Heart right ventricle (tissue), 16 donors: ENCODE measurements at regions not wholly inside any gene's neighbourhood (a gene's known extent, or its start where the extent isn't known, plus 50 kb on each side); places are given as distances from the start of the nearest gene placed in this dataset.

Experiments used
- ATAC-seq, 8 donors: fragments of 200-7000 bp; cut with Tn5 transposase; one replicate each; pipeline ENCODE4 v1.9.1; 2020; ENCODE audit warnings: mild to moderate bottlenecking in 8 of 8, moderate library complexity in 8 of 8, moderate number of reproducible peaks in 1 of 8
- DNase-seq, 2 donors: peaks; one replicate each; pipeline ENCODE4 v3.0.0-alpha.2; 2020
- H3K27ac ChIP-seq, 10 donors: fragments of 200-600 bp; sonication (generic) in 2 of 10; one replicate each; pipeline versions ENCODE4 v1.5.0 to v1.8.0; 2020 to 2022; ENCODE audit warnings: mild to moderate bottlenecking in 3 of 10
- H3K27me3 ChIP-seq, 7 donors: fragments of 200-600 bp; one replicate each; pipeline ENCODE4 v1.8.0; 2021 to 2022; ENCODE audit warnings: mild to moderate bottlenecking in 2 of 7
- H3K36me3 ChIP-seq, 9 donors: fragments of 200-600 bp; sonication (generic) in 1 of 9; one replicate each; pipeline versions ENCODE4 v1.5.0 to v1.8.0; 2020 to 2022; ENCODE audit warnings: mild to moderate bottlenecking in 2 of 9
- H3K4me1 ChIP-seq, 9 donors: fragments of 200-600 bp; sonication (generic) in 1 of 9; one replicate each; pipeline versions ENCODE4 v1.5.0 to v1.8.0; 2020 to 2022; ENCODE audit warnings: mild to moderate bottlenecking in 4 of 9
- H3K4me3 ChIP-seq, 10 donors: fragments of 200-600 bp; sonication (generic) in 2 of 10; one replicate each; pipeline versions ENCODE4 v1.5.0 to v1.8.0; 2020 to 2022; ENCODE audit warnings: mild to moderate bottlenecking in 7 of 10, moderate library complexity in 2 of 10
- H3K9me3 ChIP-seq, 11 donors: fragments of 200-600 bp in 10 of 11; sonication (generic) in 2 of 11; one replicate each; pipeline versions ENCODE4 v1.5.0 to v1.8.0; 2013 to 2022; ENCODE audit warnings: mild to moderate bottlenecking in 2 of 11, control low read depth in 1 of 11, moderate library complexity in 1 of 11
- WGBS, 2 donors: extraction: QIAGEN DNeasy Blood & Tissue Kit; methylation state at CpG; one replicate each; pipeline ENCODE4 v1.1.7; 2013; ENCODE audit warnings: inconsistent platforms in 1 of 2; 5-methylcytosine and 5-hydroxymethylcytosine counted together
- intact Hi-C, 10 donors: fragments of 100-400 bp; cut with DNase I; formaldehyde crosslinking; loops; one replicate each; pipeline versions ENCODE4 v1.11.1 to v1.14.2; 2022
- TF ChIP-seq, protein P1 (sequence below), 9 donors: fragments of 200-600 bp; sonication (generic) in 2 of 9; IDR thresholded peaks; one replicate each; pipeline versions ENCODE4 v1.5.0 to v1.8.0; 2021 to 2022; ENCODE audit warnings: antibody characterized with exemption in 9 of 9, mild to moderate bottlenecking in 5 of 9, moderate library complexity in 1 of 9
- donor health status: Arrhythmogenic right ventricular cardiomyopathy.
- donor health status: ischemic (EF 13 %, LVEDD 7.1; RV severe dilation, severe dysfunction).
- donor health status: healthy with polysubstance abuse.
- donor health status: DM: no; HTN: yes; CAD: no.
- donor health status: DM: no; HTN: no; CAD: no.
- donor health status: ischemic (EF 25% LVEDD 6.9; RV normal size, moderate dysfunction).
- donor health status: ischemic (EF 25% LVEDD 5.7; RV mildly dilated, moderate dysfunction).
- donor health status: healthy.
- donor health status: DM: yes; HTN: yes; CAD: no.
- donor health status: Ischemic cardiomyopathy.
- donor health status: ischemic (EF 35%, LVEDD 5.7; RV mildly dilated, moderate dysfunction).
- donor health status: nonischemic (EF 11% LVEDD 7.7; RV severe dilation, severe dysfunction).
- donor health status: DM: yes; HTN: yes; CAD: no.
- donor health status: PGD.
- donor health status: ischemic (EF 29% LVEDD 5.4; RV normal size, mild dysfunction).
- donor health status: nonischemic (EF 23%, LVEDD 6.1; RV moderate dilation, normal function).

DNA sequence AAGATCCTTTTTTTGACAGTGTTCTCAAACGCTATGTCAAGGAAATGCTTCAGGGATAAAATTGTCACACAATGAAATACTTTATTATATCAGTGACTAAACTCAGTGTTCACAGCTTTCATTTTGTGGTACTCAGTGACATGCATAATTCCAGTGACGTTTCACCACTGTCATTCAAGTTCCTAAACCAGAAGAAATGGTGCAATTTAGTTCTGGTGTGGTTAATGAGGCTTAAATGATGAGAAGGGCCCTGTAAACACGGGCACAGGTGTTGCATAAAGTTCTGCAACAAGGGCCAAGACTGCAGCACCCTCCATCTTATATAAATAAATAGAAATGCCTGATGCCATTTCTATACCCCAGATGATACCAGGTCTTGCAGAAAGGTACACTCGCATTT, 1247.1 kb downstream of the GATA3 start:
- H3K36me3 ChIP-seq = no peaks in the 10 kb centered on the region
- peaks cover 0 to 22% (median 3%) of the 10 kb centered on the region in 7 donors for H3K27me3 ChIP-seq
- no peak overlapping the region for H3K4me3 ChIP-seq
- H3K9me3 ChIP-seq = no peaks in the 10 kb centered on the region
- TF ChIP-seq, protein P1, sequence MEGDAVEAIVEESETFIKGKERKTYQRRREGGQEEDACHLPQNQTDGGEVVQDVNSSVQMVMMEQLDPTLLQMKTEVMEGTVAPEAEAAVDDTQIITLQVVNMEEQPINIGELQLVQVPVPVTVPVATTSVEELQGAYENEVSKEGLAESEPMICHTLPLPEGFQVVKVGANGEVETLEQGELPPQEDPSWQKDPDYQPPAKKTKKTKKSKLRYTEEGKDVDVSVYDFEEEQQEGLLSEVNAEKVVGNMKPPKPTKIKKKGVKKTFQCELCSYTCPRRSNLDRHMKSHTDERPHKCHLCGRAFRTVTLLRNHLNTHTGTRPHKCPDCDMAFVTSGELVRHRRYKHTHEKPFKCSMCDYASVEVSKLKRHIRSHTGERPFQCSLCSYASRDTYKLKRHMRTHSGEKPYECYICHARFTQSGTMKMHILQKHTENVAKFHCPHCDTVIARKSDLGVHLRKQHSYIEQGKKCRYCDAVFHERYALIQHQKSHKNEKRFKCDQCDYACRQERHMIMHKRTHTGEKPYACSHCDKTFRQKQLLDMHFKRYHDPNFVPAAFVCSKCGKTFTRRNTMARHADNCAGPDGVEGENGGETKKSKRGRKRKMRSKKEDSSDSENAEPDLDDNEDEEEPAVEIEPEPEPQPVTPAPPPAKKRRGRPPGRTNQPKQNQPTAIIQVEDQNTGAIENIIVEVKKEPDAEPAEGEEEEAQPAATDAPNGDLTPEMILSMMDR (IDR thresholded peaks at IDR 0.05) = no peak
- DNase-seq (no peak), ATAC-seq (no peak)
- intact Hi-C loops = loop anchor here in 9 of 10 donors (5.0 to 10.0 kb wide), 4 partner anchors 1427 to 1777 kb away; no protein-coding TSS in a partner anchor
- no peak overlapping the region for H3K27ac ChIP-seq
- 63 to 74% methylated on average over 4 of the region's 4 CpGs for WGBS, 2 donors
- H3K4me1 ChIP-seq = no peaks in the 10 kb centered on the region

GRCh38 chr10:9302140-9302746, 1247.8 kb downstream of the GATA3 start:
- Histone ChIP-seq H3K36me3 (no peaks in the 10 kb centered on the region), H3K27ac (no peak overlapping the region), H3K4me3 (no peak overlapping the region), H3K4me1 (no peaks in the 10 kb centered on the region), H3K27me3 (peaks cover 0 to 22% (median 3%) of the 10 kb centered on the region in 7 donors), H3K9me3 (no peaks in the 10 kb centered on the region)
- DNase-seq = peak in 1 of 2 donors; percentile 7
- intact Hi-C loops = loop anchor here in 9 of 10 donors (5.0 to 10.0 kb wide), 4 partner anchors 1427 to 1777 kb away; no protein-coding TSS in a partner anchor
- TF ChIP-seq, protein P1 (IDR thresholded peaks at IDR 0.05) = peak in 8 of 9 donors; percentile 21 to 64 (median 46)
- 34 to 36% methylated on average over 3 of the region's 3 CpGs for WGBS, 2 donors
- no peak for ATAC-seq

GRCh38 chr10:9305018-9305655, 1250.6 kb downstream of the GATA3 start:
- DNase-seq = no peak
- TF ChIP-seq, protein P1 (IDR thresholded peaks at IDR 0.05) = peak in 7 of 9 donors; percentile 26 to 53 (median 35)
- 70 to 74% methylated on average over 6 of the region's 6 CpGs for WGBS, 2 donors
- intact Hi-C loops = loop anchor here in 6 of 10 donors (10.0 kb wide), 2 partner anchors 1430 to 1780 kb away; no protein-coding TSS in a partner anchor
- Histone ChIP-seq H3K27ac (no peak overlapping the region), H3K27me3 (peaks cover 0 to 18% (median 8%) of the 10 kb centered on the region in 7 donors), H3K36me3 (peaks cover 0 to 4% (median 0%) of the 10 kb centered on the region in 9 donors), H3K4me3 (no peak overlapping the region), H3K9me3 (no peaks in the 10 kb centered on the region), H3K4me1 (no peaks in the 10 kb centered on the region)
- no peak for ATAC-seq

GRCh38 chr10:9311702-9312499, 1257.4 kb downstream of the GATA3 start:
- intact Hi-C loops = no loop called here
- Histone ChIP-seq H3K4me3 (no peak overlapping the region), H3K27ac (no peak overlapping the region), H3K4me1 (no peaks in the 10 kb centered on the region), H3K27me3 (peaks cover 0 to 12% (median 4%) of the 10 kb centered on the region in 7 donors), H3K9me3 (no peaks in the 10 kb centered on the region), H3K36me3 (peaks cover 0 to 4% (median 0%) of the 10 kb centered on the region in 9 donors)
- TF ChIP-seq, protein P1 (IDR thresholded peaks at IDR 0.05) = peak in 1 of 9 donors; percentile 15
- DNase-seq (no peak), ATAC-seq (no peak)
- 50 to 56% methylated on average over 4 of the region's 4 CpGs for WGBS, 2 donors
